Thoracic aorta (tissue), 2 donors: ENCODE measurements at regions not wholly inside any gene's neighbourhood (a gene's known extent, or its start where the extent isn't known, plus 50 kb on each side); places are given as distances from the start of the nearest gene placed in this dataset.

ENCODE experiments used
- ATAC-seq: fragments of 150-250 bp; one replicate; pipeline ENCODE4 v1.8.0; 2017; ENCODE audit warnings: low read depth; ENCODE audit not compliant: insufficient number of reproducible peaks, low FRiP score
- DNase-seq: peaks from one replicate; pipeline ENCODE4 v3.0.0-alpha.2; 2020; ENCODE audit warnings: low spot score
- H3K27ac ChIP-seq, 2 donors: fragments of 200-600 bp; sonication (generic); 1 replicate in 1 of 2; 2 replicates in 1 of 2; pipeline ENCODE4 v1.5.1; 2016; ENCODE audit warnings: mild to moderate bottlenecking in 2 of 2, moderate library complexity in 2 of 2
- H3K27me3 ChIP-seq: fragments of 200-600 bp; sonication (generic); replicated peaks from 2 replicates; pipeline ENCODE4 v1.6.0; 2016; ENCODE audit warnings: mild to moderate bottlenecking; ENCODE audit not compliant: insufficient read depth
- H3K36me3 ChIP-seq: fragments of 200-600 bp; sonication (generic); one replicate; pipeline ENCODE4 v1.5.1; 2016
- H3K4me1 ChIP-seq, 2 donors: fragments of 200-600 bp; sonication (generic); 1 replicate in 1 of 2; 2 replicates in 1 of 2; pipeline versions ENCODE4 v1.5.1 to v1.6.0; 2016; ENCODE audit warnings: low read depth in 2 of 2, mild to moderate bottlenecking in 1 of 2; ENCODE audit not compliant: control insufficient read depth in 1 of 2
- H3K4me3 ChIP-seq: fragments of 200-600 bp; sonication (generic); 2 replicates; pipeline ENCODE4 v1.5.1; 2016; ENCODE audit warnings: mild to moderate bottlenecking
- H3K9me3 ChIP-seq: fragments of 200-600 bp; sonication (generic); 2 replicates; pipeline ENCODE4 v1.5.1; 2016
- TF ChIP-seq, protein P1 (sequence below): fragments of 200-600 bp; sonication (generic); IDR thresholded peaks from one replicate; pipeline ENCODE4 v1.5.1; 2019; ENCODE audit warnings: antibody characterized with exemption

DNA sequence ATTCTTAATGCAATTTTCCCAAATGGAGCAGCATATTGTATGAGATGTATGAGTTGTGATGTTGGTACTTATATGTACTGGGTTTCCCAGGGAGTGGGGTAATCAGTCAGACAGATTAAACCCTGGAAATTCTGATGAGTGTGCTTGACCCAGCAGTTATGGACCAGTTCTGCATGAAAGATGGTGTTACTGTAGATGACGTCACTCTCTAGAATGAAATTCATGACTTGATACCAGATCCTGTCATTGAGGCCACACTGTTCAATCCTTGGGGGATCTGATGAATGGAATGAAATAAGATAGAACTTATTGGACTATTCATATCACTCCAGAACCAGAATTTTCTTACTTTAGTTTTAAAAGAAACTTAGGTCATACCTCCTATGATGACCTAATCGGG lies 534.3 kb downstream of the PLXDC2 start:
- Histone ChIP-seq H3K36me3 (no peaks in the 10 kb centered on the region), H3K4me3 (no peak overlapping the region), H3K27ac (no peak overlapping the region), H3K9me3 (no peaks in the 10 kb centered on the region), H3K4me1 (no peaks in the 10 kb centered on the region), H3K27me3 (no peaks in the 10 kb centered on the region)
- DNase-seq (no peak), ATAC-seq (no peak)
- TF ChIP-seq, protein P1, sequence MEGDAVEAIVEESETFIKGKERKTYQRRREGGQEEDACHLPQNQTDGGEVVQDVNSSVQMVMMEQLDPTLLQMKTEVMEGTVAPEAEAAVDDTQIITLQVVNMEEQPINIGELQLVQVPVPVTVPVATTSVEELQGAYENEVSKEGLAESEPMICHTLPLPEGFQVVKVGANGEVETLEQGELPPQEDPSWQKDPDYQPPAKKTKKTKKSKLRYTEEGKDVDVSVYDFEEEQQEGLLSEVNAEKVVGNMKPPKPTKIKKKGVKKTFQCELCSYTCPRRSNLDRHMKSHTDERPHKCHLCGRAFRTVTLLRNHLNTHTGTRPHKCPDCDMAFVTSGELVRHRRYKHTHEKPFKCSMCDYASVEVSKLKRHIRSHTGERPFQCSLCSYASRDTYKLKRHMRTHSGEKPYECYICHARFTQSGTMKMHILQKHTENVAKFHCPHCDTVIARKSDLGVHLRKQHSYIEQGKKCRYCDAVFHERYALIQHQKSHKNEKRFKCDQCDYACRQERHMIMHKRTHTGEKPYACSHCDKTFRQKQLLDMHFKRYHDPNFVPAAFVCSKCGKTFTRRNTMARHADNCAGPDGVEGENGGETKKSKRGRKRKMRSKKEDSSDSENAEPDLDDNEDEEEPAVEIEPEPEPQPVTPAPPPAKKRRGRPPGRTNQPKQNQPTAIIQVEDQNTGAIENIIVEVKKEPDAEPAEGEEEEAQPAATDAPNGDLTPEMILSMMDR: no peak

- TF ChIP-seq, protein P1: no peak
- Histone ChIP-seq H3K9me3 (no peaks in the 10 kb centered on the region), H3K36me3 (no peaks in the 10 kb centered on the region), H3K4me3 (peak overlapping the region; percentile 29), H3K27me3 (no peaks in the 10 kb centered on the region), H3K4me1 (no peaks in the 10 kb centered on the region), H3K27ac (no peak overlapping the region)
- ATAC-seq: no peak
- DNase-seq: no peak
Measured at GRCh38 chr10:20343036-20343435, 526.8 kb downstream of the PLXDC2 start.
